ENCODE measurements at regions not wholly inside any gene's neighbourhood (a gene's known extent, or its start where the extent isn't known, plus 50 kb on each side); places are given as distances from the start of the nearest gene placed in this dataset.

DNA sequence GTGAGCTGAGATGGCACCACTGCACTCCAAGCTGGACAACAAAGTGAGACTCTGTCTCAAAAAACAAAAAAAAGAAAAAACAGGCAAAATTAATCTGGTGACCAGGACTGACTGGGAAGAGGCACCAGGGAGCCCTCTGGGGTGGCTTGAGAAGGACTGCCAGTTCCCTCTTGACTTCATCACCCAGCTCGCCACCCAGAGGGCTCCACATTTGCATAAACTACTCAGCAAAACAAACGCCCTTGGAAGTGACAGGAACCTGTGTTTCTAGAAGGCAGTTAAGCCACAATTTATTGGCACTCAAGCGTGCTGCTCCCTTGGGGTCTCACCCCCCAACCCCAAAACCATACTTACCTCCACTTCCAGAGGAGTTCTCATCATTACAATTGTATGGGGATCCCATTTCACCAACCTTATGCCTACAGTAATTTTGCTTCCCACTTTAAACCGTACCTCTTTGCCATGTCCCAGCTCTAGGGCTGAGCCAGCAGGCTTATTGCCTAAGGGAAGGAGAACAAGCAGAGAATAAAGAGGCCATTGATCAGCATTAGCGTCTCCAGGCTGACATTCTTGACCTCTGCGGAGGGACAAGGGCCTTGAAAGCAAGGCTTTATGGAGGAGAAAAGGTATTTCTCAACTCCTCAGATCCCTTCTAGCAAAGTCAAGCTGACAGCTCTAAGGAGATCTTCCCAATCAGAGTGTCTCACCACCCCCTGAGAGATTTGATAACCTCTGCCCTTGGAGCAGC is 357.4 kb downstream of the SHQ1 start:
- TF ChIP-seq, protein P1, sequence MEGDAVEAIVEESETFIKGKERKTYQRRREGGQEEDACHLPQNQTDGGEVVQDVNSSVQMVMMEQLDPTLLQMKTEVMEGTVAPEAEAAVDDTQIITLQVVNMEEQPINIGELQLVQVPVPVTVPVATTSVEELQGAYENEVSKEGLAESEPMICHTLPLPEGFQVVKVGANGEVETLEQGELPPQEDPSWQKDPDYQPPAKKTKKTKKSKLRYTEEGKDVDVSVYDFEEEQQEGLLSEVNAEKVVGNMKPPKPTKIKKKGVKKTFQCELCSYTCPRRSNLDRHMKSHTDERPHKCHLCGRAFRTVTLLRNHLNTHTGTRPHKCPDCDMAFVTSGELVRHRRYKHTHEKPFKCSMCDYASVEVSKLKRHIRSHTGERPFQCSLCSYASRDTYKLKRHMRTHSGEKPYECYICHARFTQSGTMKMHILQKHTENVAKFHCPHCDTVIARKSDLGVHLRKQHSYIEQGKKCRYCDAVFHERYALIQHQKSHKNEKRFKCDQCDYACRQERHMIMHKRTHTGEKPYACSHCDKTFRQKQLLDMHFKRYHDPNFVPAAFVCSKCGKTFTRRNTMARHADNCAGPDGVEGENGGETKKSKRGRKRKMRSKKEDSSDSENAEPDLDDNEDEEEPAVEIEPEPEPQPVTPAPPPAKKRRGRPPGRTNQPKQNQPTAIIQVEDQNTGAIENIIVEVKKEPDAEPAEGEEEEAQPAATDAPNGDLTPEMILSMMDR (IDR thresholded peaks at IDR 0.05) = no peak
- TF ChIP-seq ZFX (IDR thresholded peaks at IDR 0.05; ENCODE audit: borderline replicate concordance) = no peak
